ENCODE measurements at regions not wholly inside any gene's neighbourhood (a gene's known extent, or its start where the extent isn't known, plus 50 kb on each side); places are given as distances from the start of the nearest gene placed in this dataset.

DNA sequence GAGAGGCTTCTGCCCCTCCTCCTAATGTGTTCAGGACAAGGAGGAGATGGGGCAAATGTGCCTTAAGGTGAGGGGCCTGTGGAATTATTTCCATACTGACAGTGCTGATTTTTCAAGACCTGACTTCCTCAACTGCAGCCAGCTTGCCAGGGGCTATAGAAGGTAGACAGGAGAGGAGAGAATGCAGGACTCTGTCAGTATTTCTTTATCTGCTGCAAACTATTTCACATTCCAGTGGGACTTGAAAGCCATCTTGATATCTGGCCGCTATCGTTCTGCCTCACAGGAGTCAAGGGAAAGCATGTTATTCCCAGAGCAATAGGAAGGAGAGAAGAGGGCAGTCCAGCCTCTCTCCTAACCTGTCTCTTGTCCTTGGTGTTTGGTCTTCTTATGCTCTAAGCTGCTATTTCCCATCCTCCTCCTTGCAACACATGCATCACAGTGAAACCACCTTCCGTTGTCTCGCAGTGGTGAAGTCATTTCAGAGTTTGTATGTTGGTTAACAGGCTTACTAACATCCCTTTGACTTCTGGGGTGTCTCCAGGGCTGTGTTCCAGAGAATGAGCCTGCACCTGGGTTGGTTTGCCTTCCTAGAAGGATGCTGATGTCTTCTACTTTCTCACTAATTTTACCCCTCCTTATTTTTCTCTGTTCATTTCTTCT lies 95.1 kb upstream of the MRPS22 start:
- TF ChIP-seq, protein P1, sequence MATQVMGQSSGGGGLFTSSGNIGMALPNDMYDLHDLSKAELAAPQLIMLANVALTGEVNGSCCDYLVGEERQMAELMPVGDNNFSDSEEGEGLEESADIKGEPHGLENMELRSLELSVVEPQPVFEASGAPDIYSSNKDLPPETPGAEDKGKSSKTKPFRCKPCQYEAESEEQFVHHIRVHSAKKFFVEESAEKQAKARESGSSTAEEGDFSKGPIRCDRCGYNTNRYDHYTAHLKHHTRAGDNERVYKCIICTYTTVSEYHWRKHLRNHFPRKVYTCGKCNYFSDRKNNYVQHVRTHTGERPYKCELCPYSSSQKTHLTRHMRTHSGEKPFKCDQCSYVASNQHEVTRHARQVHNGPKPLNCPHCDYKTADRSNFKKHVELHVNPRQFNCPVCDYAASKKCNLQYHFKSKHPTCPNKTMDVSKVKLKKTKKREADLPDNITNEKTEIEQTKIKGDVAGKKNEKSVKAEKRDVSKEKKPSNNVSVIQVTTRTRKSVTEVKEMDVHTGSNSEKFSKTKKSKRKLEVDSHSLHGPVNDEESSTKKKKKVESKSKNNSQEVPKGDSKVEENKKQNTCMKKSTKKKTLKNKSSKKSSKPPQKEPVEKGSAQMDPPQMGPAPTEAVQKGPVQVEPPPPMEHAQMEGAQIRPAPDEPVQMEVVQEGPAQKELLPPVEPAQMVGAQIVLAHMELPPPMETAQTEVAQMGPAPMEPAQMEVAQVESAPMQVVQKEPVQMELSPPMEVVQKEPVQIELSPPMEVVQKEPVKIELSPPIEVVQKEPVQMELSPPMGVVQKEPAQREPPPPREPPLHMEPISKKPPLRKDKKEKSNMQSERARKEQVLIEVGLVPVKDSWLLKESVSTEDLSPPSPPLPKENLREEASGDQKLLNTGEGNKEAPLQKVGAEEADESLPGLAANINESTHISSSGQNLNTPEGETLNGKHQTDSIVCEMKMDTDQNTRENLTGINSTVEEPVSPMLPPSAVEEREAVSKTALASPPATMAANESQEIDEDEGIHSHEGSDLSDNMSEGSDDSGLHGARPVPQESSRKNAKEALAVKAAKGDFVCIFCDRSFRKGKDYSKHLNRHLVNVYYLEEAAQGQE (IDR thresholded peaks at IDR 0.05; ENCODE audit: insufficient read depth in 1 of 2, low read depth in 2 of 2, low read length in 2 of 2) = no peak
- TF ChIP-seq POLR2AphosphoS5 (IDR thresholded peaks at IDR 0.05; ENCODE audit: low read depth, low read length) (no peak), SIN3A (IDR thresholded peaks at IDR 0.05; ENCODE audit: borderline replicate concordance, insufficient read depth, low read length) (no peak), TAF1 (IDR thresholded peaks at IDR 0.05; ENCODE audit: borderline replicate concordance, insufficient read depth, low read length) (no peak), FOXP2 (optimal IDR thresholded peaks at IDR 0.05; ENCODE audit: borderline replicate concordance, extremely low read depth, extremely low read length, insufficient read depth) (no peak)

GRCh38 chr3:139251529-139251928 lies 92.3 kb upstream of the MRPS22 start:
- no peak for TF ChIP-seq FOXP2 (optimal IDR thresholded peaks at IDR 0.05; ENCODE audit: borderline replicate concordance, extremely low read depth, extremely low read length, insufficient read depth)
- TF ChIP-seq SIN3A (IDR thresholded peaks at IDR 0.05; ENCODE audit: borderline replicate concordance, insufficient read depth, low read length) = no peak
- no peak for TF ChIP-seq POLR2AphosphoS5 (IDR thresholded peaks at IDR 0.05; ENCODE audit: low read depth, low read length)

GRCh38 chr3:139252719-139253118 lies 91.1 kb upstream of the MRPS22 start:
- TF ChIP-seq SIN3A (IDR thresholded peaks at IDR 0.05; ENCODE audit: borderline replicate concordance, insufficient read depth, low read length) (no peak), POLR2AphosphoS5 (IDR thresholded peaks at IDR 0.05; ENCODE audit: low read depth, low read length) (no peak), FOXP2 (optimal IDR thresholded peaks at IDR 0.05; ENCODE audit: borderline replicate concordance, extremely low read depth, extremely low read length, insufficient read depth) (no peak), TAF1 (IDR thresholded peaks at IDR 0.05; ENCODE audit: borderline replicate concordance, insufficient read depth, low read length) (no peak)
- TF ChIP-seq, protein P1 (IDR thresholded peaks at IDR 0.05; ENCODE audit: insufficient read depth in 1 of 2, low read depth in 2 of 2, low read length in 2 of 2) = no peak

GRCh38 chr3:139258276-139258675 lies 85.5 kb upstream of the MRPS22 start:
- TF ChIP-seq FOXP2 (optimal IDR thresholded peaks at IDR 0.05; ENCODE audit: borderline replicate concordance, extremely low read depth, extremely low read length, insufficient read depth) (no peak), SIN3A (IDR thresholded peaks at IDR 0.05; ENCODE audit: borderline replicate concordance, insufficient read depth, low read length) (no peak), POLR2AphosphoS5 (IDR thresholded peaks at IDR 0.05; ENCODE audit: low read depth, low read length) (no peak), TAF1 (IDR thresholded peaks at IDR 0.05; ENCODE audit: borderline replicate concordance, insufficient read depth, low read length) (no peak)
- TF ChIP-seq, protein P1 (IDR thresholded peaks at IDR 0.05; ENCODE audit: insufficient read depth in 1 of 2, low read depth in 2 of 2, low read length in 2 of 2) = no peak

DNA sequence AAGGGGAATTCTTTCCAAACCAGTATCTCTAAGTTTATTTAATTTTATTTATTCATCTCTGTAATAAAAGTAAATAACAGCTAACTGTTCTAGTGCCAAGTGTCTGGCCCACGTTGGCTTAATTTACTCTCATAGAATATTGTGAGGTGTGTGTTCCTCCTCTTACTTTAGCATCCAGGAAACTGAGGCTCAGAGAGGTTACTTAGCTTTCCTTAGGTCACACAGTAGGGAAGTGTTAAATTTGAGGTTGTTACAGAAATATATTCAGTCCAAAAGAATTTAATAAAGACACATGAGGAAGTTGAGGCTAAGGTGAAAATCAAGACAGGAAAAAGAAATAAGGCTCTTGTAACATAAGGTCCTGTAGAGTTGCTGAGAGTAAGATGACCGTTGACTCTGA lies 84.4 kb upstream of the MRPS22 start:
- TF ChIP-seq TAF1 (IDR thresholded peaks at IDR 0.05; ENCODE audit: borderline replicate concordance, insufficient read depth, low read length) (no peak), FOXP2 (optimal IDR thresholded peaks at IDR 0.05; ENCODE audit: borderline replicate concordance, extremely low read depth, extremely low read length, insufficient read depth) (no peak), POLR2AphosphoS5 (IDR thresholded peaks at IDR 0.05; ENCODE audit: low read depth, low read length) (no peak), SIN3A (IDR thresholded peaks at IDR 0.05; ENCODE audit: borderline replicate concordance, insufficient read depth, low read length) (no peak)
- TF ChIP-seq, protein P1 (IDR thresholded peaks at IDR 0.05; ENCODE audit: insufficient read depth in 1 of 2, low read depth in 2 of 2, low read length in 2 of 2) = no peak
